HepG2 (cell line): ENCODE measurements at regions not wholly inside any gene's neighbourhood (a gene's known extent, or its start where the extent isn't known, plus 50 kb on each side); places are given as distances from the start of the nearest gene placed in this dataset.

ENCODE experiments used
- EZH2 ChIP-seq: conservative IDR thresholded peaks from 2 replicates; pipeline ENCODE4 v1.6.1; 2012; ENCODE audit warnings: mild to moderate bottlenecking, low read depth, low read length, moderate library complexity
- FOXP1 ChIP-seq, 2 experiments: fragments of 450-650 bp in 1 of 2; IDR thresholded peaks; 2 replicates each; pipeline ENCODE4 v1.6.1; 2017 to 2018; ENCODE audit warnings: antibody characterized with exemption in 1 of 2
- POLR2AphosphoS5 ChIP-seq: IDR thresholded peaks from 2 replicates; pipeline ENCODE4 v1.6.1; 2012; ENCODE audit warnings: low read depth, low read length
- TCF7 ChIP-seq: sonication (generic); IDR thresholded peaks from 2 replicates; pipeline ENCODE4 v1.6.1; 2016; ENCODE audit warnings: antibody characterized with exemption, low read depth
- ZNF777 ChIP-seq: sonication (generic); formaldehyde crosslinking; IDR thresholded peaks from 2 replicates; pipeline ENCODE4 v1.4.0; 2020; ENCODE audit warnings: missing genetic modification reagents
- TF ChIP-seq, protein P1 (sequence below): sonication (generic); formaldehyde crosslinking; IDR thresholded peaks from 2 replicates; pipeline ENCODE4 v1.5.0; 2020; ENCODE audit warnings: mild to moderate bottlenecking, missing genetic modification reagents, moderate library complexity
- TF ChIP-seq, protein P2 (sequence below): sonication (generic); formaldehyde crosslinking; IDR thresholded peaks from 2 replicates; pipeline ENCODE4 v1.8.0; 2022; ENCODE audit warnings: mild to moderate bottlenecking, missing genetic modification reagents, borderline replicate concordance

DNA sequence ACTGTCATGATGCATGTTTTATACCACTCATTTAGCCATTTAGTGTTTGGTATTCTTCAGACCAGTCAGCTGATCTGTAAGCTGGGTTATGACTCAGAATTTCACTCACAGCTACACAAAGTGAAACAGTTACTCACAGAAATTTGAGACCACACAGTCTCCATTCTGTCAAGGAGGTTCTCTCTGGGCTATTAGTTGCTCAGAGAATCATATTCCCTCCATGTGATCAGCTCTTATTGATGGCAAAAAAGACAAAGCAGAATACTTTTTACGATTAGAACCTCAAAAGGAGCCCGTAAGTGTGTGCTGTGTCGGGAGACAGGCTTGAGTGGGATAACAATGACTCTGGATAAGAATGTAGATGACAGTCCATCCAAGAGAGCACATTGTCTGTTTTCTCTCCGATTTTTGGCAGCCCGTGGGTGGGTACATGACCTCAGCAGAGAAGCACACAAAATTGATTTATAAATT lies 277.6 kb upstream of the SORCS1 start:
- TF ChIP-seq, protein P1, sequence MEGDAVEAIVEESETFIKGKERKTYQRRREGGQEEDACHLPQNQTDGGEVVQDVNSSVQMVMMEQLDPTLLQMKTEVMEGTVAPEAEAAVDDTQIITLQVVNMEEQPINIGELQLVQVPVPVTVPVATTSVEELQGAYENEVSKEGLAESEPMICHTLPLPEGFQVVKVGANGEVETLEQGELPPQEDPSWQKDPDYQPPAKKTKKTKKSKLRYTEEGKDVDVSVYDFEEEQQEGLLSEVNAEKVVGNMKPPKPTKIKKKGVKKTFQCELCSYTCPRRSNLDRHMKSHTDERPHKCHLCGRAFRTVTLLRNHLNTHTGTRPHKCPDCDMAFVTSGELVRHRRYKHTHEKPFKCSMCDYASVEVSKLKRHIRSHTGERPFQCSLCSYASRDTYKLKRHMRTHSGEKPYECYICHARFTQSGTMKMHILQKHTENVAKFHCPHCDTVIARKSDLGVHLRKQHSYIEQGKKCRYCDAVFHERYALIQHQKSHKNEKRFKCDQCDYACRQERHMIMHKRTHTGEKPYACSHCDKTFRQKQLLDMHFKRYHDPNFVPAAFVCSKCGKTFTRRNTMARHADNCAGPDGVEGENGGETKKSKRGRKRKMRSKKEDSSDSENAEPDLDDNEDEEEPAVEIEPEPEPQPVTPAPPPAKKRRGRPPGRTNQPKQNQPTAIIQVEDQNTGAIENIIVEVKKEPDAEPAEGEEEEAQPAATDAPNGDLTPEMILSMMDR (CRISPR knock-in tag), result no peak
- TF ChIP-seq POLR2AphosphoS5 (no peak), TCF7 (no peak), EZH2 (no peak), FOXP1 (IDR thresholded peaks at IDR 0.05) (no peak), FOXP1 (CRISPR knock-in tag; IDR thresholded peaks at IDR 0.05) (no peak), ZNF777 (no peak)
- TF ChIP-seq, protein P2, sequence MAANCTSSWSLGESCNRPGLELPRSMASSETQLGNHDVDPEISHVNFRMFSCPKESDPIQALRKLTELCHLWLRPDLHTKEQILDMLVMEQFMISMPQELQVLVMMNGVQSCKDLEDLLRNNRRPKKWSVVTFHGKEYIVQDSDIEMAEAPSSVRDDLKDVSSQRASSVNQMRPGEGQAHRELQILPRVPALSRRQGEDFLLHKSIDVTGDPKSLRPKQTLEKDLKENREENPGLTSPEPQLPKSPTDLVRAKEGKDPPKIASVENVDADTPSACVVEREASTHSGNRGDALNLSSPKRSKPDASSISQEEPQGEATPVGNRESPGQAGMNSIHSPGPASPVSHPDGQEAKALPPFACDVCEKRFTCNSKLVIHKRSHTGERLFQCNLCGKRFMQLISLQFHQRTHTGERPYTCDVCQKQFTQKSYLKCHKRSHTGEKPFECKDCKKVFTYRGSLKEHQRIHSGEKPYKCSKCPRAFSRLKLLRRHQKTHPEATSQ (CRISPR knock-in tag), result no peak
